ENCODE measurements at regions not wholly inside any gene's neighbourhood (a gene's known extent, or its start where the extent isn't known, plus 50 kb on each side); places are given as distances from the start of the nearest gene placed in this dataset.

GRCh38 chr13:78102741-78103140 lies 184.1 kb upstream of the EDNRB start:
- TF ChIP-seq CTCF (conservative IDR thresholded peaks at IDR 0.05; ENCODE audit: low read depth, low read length) (no peak), EZH2phosphoT487 (IDR thresholded peaks at IDR 0.05; ENCODE audit: borderline replicate concordance, low read length) (no peak), EZH2 (IDR thresholded peaks at IDR 0.05; ENCODE audit: low read length, unreplicated experiment) (no peak)
